B cell (primary cell): ENCODE measurements at regions not wholly inside any gene's neighbourhood (a gene's known extent, or its start where the extent isn't known, plus 50 kb on each side); places are given as distances from the start of the nearest gene placed in this dataset.

Experiments used
- ATAC-seq: fragments of 200-7000 bp; cut with Tn5 transposase; one replicate; pipeline ENCODE4 v1.10.0; 2021; ENCODE audit warnings: low read depth, mild to moderate bottlenecking, moderate number of reproducible peaks, moderate library complexity
- CTCF ChIA-PET: fragments of 350-600 bp; sonication (Branson Sonifier 250); formaldehyde crosslinking; loops from one replicate; lab custom pipeline; 2021; ENCODE audit warnings: antibody characterized with exemption, inconsistent platforms; lab: Charles Lee
- POLR2A ChIA-PET: fragments of 350-600 bp; sonication (Branson Sonifier 250); formaldehyde crosslinking; loops from one replicate; lab custom pipeline; 2021; ENCODE audit warnings: antibody characterized with exemption; lab: Charles Lee
- DNase-seq: peaks from one replicate; pipeline ENCODE4 v3.0.0; 2013
- H2AFZ ChIP-seq: 2 replicates; pipeline ENCODE4 v1.6.1; 2012; ENCODE audit warnings: mild to moderate bottlenecking, low read depth, low read length; ENCODE audit not compliant: insufficient read depth, poor library complexity, severe bottlenecking
- H3K27ac ChIP-seq, 2 donors: 1 replicate in 1 of 2; 2 replicates in 1 of 2; pipeline ENCODE4 v1.5.1; 2012 to 2013; ENCODE audit warnings: low read length in 2 of 2, mild to moderate bottlenecking in 2 of 2, moderate library complexity in 1 of 2
- H3K27me3 ChIP-seq, 4 experiments: fragments of 200-600 bp in 1 of 4; sonication (generic) in 1 of 4; replicated peaks in 1 of 4; 1 replicate in 2 of 4; 2 replicates in 2 of 4; pipeline versions ENCODE4 v1.6.1 to v1.7.0; 2013 to 2016; ENCODE audit warnings: low read length in 3 of 4, mild to moderate bottlenecking in 2 of 4, mixed read lengths in 1 of 4, moderate library complexity in 1 of 4; ENCODE audit not compliant: insufficient read depth in 4 of 4, control insufficient read depth in 3 of 4; ENCODE audit errors: control extremely low read depth in 1 of 4
- H3K36me3 ChIP-seq, 2 experiments: replicated peaks in 1 of 2; 1 replicate in 1 of 2; 2 replicates in 1 of 2; pipeline versions ENCODE4 v1.6.1 to v1.7.1; 2013; ENCODE audit warnings: low read length in 1 of 2; ENCODE audit not compliant: insufficient read depth in 2 of 2, control insufficient read depth in 1 of 2; ENCODE audit errors: control extremely low read depth in 1 of 2, extremely low read depth in 1 of 2
- H3K4me1 ChIP-seq, 2 donors: fragments of 200-600 bp in 1 of 2; sonication (generic) in 1 of 2; 1 replicate in 1 of 2; 2 replicates in 1 of 2; pipeline versions ENCODE4 v1.5.1 to v1.6.1; 2013 to 2017; ENCODE audit warnings: low read length in 2 of 2; ENCODE audit not compliant: control insufficient read depth in 2 of 2, insufficient read depth in 2 of 2
- H3K4me2 ChIP-seq: replicated peaks from 2 replicates; pipeline ENCODE3; 2012; ENCODE audit warnings: mild to moderate bottlenecking, low read depth, low read length; ENCODE audit not compliant: poor library complexity, severe bottlenecking
- H3K4me3 ChIP-seq, 5 experiments: fragments of 200-600 bp in 1 of 5; sonication (generic) in 1 of 5; 1 replicate in 3 of 5; 2 replicates in 2 of 5; pipeline versions ENCODE4 v1.5.1 to v1.7.0; 2011 to 2016; ENCODE audit warnings: low read length in 4 of 5, mild to moderate bottlenecking in 4 of 5, low read depth in 2 of 5, control low read depth in 1 of 5, moderate library complexity in 1 of 5; ENCODE audit not compliant: insufficient read depth in 1 of 5; ENCODE audit errors: control extremely low read depth in 1 of 5, extremely low read depth in 1 of 5
- H3K79me2 ChIP-seq: fragments of 200-600 bp; sonication (generic); one replicate; pipeline ENCODE4 v1.6.0; 2016; ENCODE audit warnings: low read length; ENCODE audit not compliant: control insufficient read depth, insufficient read depth
- H3K9ac ChIP-seq: fragments of 200-600 bp; sonication (generic); 2 replicates; pipeline ENCODE4 v1.6.1; 2017; ENCODE audit warnings: mild to moderate bottlenecking, low read length, moderate library complexity
- H3K9me3 ChIP-seq, 3 donors: one replicate each; pipeline versions ENCODE4 v1.6.1 to v1.7.1; 2013; ENCODE audit warnings: low read length in 2 of 3; ENCODE audit not compliant: control insufficient read depth in 2 of 3, insufficient read depth in 1 of 3; ENCODE audit errors: control extremely low read depth in 1 of 3
- H4K20me1 ChIP-seq: 2 replicates; pipeline ENCODE4 v1.6.0; 2012; ENCODE audit warnings: mild to moderate bottlenecking, low read length; ENCODE audit not compliant: insufficient read depth, control insufficient read depth, poor library complexity, severe bottlenecking
- H3K27ac Mint-ChIP-seq: one replicate; pipeline ENCODE4 v1.8.0; 2021; ENCODE audit warnings: mixed read lengths
- H3K27me3 Mint-ChIP-seq: one replicate; pipeline ENCODE4 v1.8.0; 2021; ENCODE audit warnings: mixed read lengths
- H3K4me1 Mint-ChIP-seq: one replicate; pipeline ENCODE4 v1.8.0; 2021; ENCODE audit warnings: mixed read lengths
- H3K4me3 Mint-ChIP-seq: one replicate; pipeline ENCODE4 v1.8.0; 2021; ENCODE audit warnings: mixed read lengths
- H3K9me3 Mint-ChIP-seq: one replicate; pipeline ENCODE4 v1.8.0; 2022; ENCODE audit warnings: mixed read lengths; ENCODE audit not compliant: insufficient read depth
- EZH2 ChIP-seq: IDR thresholded peaks from 2 replicates; pipeline ENCODE4 v1.6.1; 2012; ENCODE audit warnings: borderline replicate concordance, low read depth, mild to moderate bottlenecking, moderate library complexity, low read length; ENCODE audit not compliant: insufficient read depth, poor library complexity, severe bottlenecking
- WGBS: methylation state at CpG from one replicate; pipeline ENCODE4 v1.1.5; 2013; ENCODE audit warnings: missing lambda C conversion rate; ENCODE audit not compliant: insufficient coverage; 5-methylcytosine and 5-hydroxymethylcytosine counted together
- intact Hi-C: fragments of 100-400 bp; cut with micrococcal nuclease; formaldehyde crosslinking; loops from one replicate; pipeline ENCODE4 v1.10.0; 2022
- TF ChIP-seq, protein P1 (sequence below): fragments of 200-600 bp; IDR thresholded peaks from one replicate; pipeline ENCODE4 v1.8.0; 2022; ENCODE audit warnings: antibody characterized with exemption, mild to moderate bottlenecking

DNA sequence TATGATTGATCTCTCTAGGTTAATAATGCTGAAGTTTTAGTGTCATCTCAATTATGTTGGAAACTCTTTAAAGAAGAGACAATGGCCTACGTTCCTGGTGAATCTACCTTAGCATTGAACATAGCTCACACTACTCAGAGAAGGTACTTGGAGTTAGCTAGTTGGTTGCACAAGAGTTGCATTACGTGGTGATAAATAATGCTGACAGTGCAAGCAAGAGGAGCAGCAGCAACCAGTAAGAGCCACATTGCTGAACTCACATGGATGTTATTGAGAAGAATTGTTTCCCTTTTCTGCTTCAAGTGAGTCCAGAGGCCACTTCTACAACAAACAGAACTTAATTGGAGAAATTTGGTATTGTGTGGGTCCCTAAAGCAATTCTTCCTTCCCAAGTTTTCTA, 737.1 kb downstream of the TDRD15 start:
- WGBS = no CpG with 5 or more reads among the region's 2 CpGs
- Histone ChIP-seq H3K4me2 (no peak overlapping the region), H3K9ac (no peak overlapping the region), H3K27ac (no peak overlapping the region), H3K27me3 (no peaks in the 10 kb centered on the region), H3K79me2 (no peaks in the 10 kb centered on the region), H4K20me1 (no peaks in the 10 kb centered on the region), H3K9me3 (no peaks in the 10 kb centered on the region), H3K4me3 (no peak overlapping the region), H3K36me3 (no peaks in the 10 kb centered on the region), H2AFZ (no peak overlapping the region), H3K4me1 (no peaks in the 10 kb centered on the region)
- Mint-ChIP-seq H3K9me3 (no peaks in the 10 kb centered on the region), H3K27ac (no peak overlapping the region), H3K4me3 (no peak overlapping the region), H3K4me1 (no peaks in the 10 kb centered on the region), H3K27me3 (no peaks in the 10 kb centered on the region)
- intact Hi-C loops = no loop called here
- ChIA-PET CTCF (no interaction called here), POLR2A (no interaction called here)
- ATAC-seq (no peak), DNase-seq (no peak)
- no peak for TF ChIP-seq EZH2
- TF ChIP-seq, protein P1, sequence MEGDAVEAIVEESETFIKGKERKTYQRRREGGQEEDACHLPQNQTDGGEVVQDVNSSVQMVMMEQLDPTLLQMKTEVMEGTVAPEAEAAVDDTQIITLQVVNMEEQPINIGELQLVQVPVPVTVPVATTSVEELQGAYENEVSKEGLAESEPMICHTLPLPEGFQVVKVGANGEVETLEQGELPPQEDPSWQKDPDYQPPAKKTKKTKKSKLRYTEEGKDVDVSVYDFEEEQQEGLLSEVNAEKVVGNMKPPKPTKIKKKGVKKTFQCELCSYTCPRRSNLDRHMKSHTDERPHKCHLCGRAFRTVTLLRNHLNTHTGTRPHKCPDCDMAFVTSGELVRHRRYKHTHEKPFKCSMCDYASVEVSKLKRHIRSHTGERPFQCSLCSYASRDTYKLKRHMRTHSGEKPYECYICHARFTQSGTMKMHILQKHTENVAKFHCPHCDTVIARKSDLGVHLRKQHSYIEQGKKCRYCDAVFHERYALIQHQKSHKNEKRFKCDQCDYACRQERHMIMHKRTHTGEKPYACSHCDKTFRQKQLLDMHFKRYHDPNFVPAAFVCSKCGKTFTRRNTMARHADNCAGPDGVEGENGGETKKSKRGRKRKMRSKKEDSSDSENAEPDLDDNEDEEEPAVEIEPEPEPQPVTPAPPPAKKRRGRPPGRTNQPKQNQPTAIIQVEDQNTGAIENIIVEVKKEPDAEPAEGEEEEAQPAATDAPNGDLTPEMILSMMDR = no peak

DNA sequence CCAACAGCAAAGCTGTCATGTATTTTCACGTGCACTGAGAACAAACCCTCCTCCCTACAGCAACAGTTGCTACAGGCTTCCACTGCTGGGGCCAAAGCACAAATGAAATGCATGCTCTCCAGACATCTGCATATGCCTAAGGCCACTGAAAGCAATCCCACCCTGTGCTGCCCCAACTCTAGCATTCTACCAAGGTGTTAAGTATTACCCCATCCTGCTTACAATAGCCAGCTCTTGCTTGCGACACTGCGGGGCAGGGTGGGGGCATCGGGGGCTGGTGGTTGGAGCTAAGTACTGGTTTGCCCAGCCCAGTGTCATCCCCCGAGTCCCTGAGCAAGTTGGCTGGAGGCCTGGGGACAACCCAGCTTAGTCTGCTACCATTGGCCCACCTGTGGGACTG, 742.5 kb downstream of the TDRD15 start:
- no peak overlapping the region for H3K4me3 Mint-ChIP-seq
- no peak for DNase-seq
- ChIA-PET POLR2A (no interaction called here), CTCF (no interaction called here)
- Histone ChIP-seq H3K27me3 (no peaks in the 10 kb centered on the region), H3K4me2 (no peak overlapping the region), H3K4me1 (no peaks in the 10 kb centered on the region), H4K20me1 (no peaks in the 10 kb centered on the region), H3K9me3 (peaks cover 0 to 7% (median 0%) of the 10 kb centered on the region in 3 donors), H3K79me2 (no peaks in the 10 kb centered on the region), H3K36me3 (no peaks in the 10 kb centered on the region), H3K4me3 (no peak overlapping the region), H3K9ac (no peak overlapping the region), H3K27ac (no peak overlapping the region), H2AFZ (no peak overlapping the region)
- no peak overlapping the region for H3K27ac Mint-ChIP-seq
- no peak for ATAC-seq
- H3K27me3 Mint-ChIP-seq = no peaks in the 10 kb centered on the region
- 72% methylated on average over 2 of the region's 5 CpGs for whole genome bisulfite sequencing
- no peaks in the 10 kb centered on the region for H3K4me1 Mint-ChIP-seq
- intact Hi-C loops = no loop called here
- H3K9me3 Mint-ChIP-seq = peaks cover 2% of the 10 kb centered on the region
- TF ChIP-seq, protein P1 = no peak
- no peak for TF ChIP-seq EZH2
